A673 (cell line): ENCODE measurements at regions not wholly inside any gene's neighbourhood (a gene's known extent, or its start where the extent isn't known, plus 50 kb on each side); places are given as distances from the start of the nearest gene placed in this dataset.

Experiments
- BruUV-seq: library from RNA; stranded (reverse); fragments of 400-500 nt; replicated peaks from 2 replicates; lab custom pipeline; 2021; lab: Mats Ljungman, UMichigan
- CTCF ChIA-PET: fragments of 300-600 bp; sonication (Branson Sonifier 250); formaldehyde crosslinking; loops from one replicate; lab custom pipeline; 2022; ENCODE audit warnings: antibody characterized with exemption; lab: Charles Lee
- POLR2A ChIA-PET: fragments of 300-600 bp; sonication (Branson Sonifier 250); formaldehyde crosslinking; loops from one replicate; lab custom pipeline; 2022; ENCODE audit warnings: antibody characterized with exemption; ENCODE audit not compliant: low non-redundant PET; lab: Charles Lee
- DNase-seq: peaks from one replicate; pipeline ENCODE4 v3.0.0-alpha.2; 2015; ENCODE audit warnings: low spot score
- H3K27ac ChIP-seq: fragments of 200-600 bp; sonication (generic); 2 replicates; pipeline ENCODE4 v1.5.1; 2016; ENCODE audit warnings: mixed run types, low read depth, mild to moderate bottlenecking, mixed read lengths, antibody characterized with exemption, low read length; ENCODE audit not compliant: poor library complexity, severe bottlenecking
- H3K27me3 ChIP-seq: fragments of 200-600 bp; sonication (generic); replicated peaks from 2 replicates; pipeline ENCODE4 v1.6.1; 2017; ENCODE audit warnings: mixed run types, low read depth, mild to moderate bottlenecking, mixed read lengths, antibody characterized with exemption, low read length; ENCODE audit not compliant: insufficient read depth, poor library complexity
- H3K36me3 ChIP-seq: fragments of 200-600 bp; sonication (generic); 2 replicates; pipeline ENCODE4 v1.6.1; 2016; ENCODE audit warnings: mixed run types, mild to moderate bottlenecking, mixed read lengths, antibody characterized with exemption, low read length; ENCODE audit not compliant: insufficient read depth, poor library complexity, severe bottlenecking
- H3K4me1 ChIP-seq: fragments of 200-600 bp; sonication (generic); 2 replicates; pipeline ENCODE4 v1.6.1; 2017; ENCODE audit warnings: mixed run types, mild to moderate bottlenecking, mixed read lengths, antibody characterized with exemption, low read length; ENCODE audit not compliant: insufficient read depth, poor library complexity, severe bottlenecking
- H3K4me3 ChIP-seq: fragments of 200-600 bp; sonication (generic); 2 replicates; pipeline ENCODE4 v1.5.1; 2016; ENCODE audit warnings: low read depth, mixed run types, mild to moderate bottlenecking, mixed read lengths, low read length; ENCODE audit not compliant: poor library complexity, severe bottlenecking
- H3K9me3 ChIP-seq: fragments of 200-600 bp; sonication (generic); 2 replicates; pipeline ENCODE4 v1.6.1; 2016; ENCODE audit warnings: mixed run types, low read depth, mild to moderate bottlenecking, mixed read lengths, antibody characterized with exemption, low read length; ENCODE audit not compliant: poor library complexity, severe bottlenecking
- EZH2 ChIP-seq: fragments of 200-600 bp; sonication (generic); IDR thresholded peaks from 2 replicates; pipeline ENCODE4 v1.6.1; 2017; ENCODE audit warnings: borderline replicate concordance, low read depth, mild to moderate bottlenecking, mixed read lengths, antibody characterized with exemption, low read length; ENCODE audit not compliant: poor library complexity, severe bottlenecking
- intact Hi-C: fragments of 100-400 bp; cut with micrococcal nuclease; formaldehyde crosslinking; loops from one replicate; pipeline ENCODE4 v1.10.0; 2022; ENCODE audit not compliant: unreplicated experiment
- TF ChIP-seq, protein P1 (sequence below): fragments of 300-800, 200-600 bp; sonication (generic); conservative IDR thresholded peaks from 2 replicates; pipeline ENCODE4 v1.5.1; 2017; ENCODE audit warnings: low read depth, mild to moderate bottlenecking, antibody characterized with exemption, low read length, moderate library complexity, mixed read lengths

DNA sequence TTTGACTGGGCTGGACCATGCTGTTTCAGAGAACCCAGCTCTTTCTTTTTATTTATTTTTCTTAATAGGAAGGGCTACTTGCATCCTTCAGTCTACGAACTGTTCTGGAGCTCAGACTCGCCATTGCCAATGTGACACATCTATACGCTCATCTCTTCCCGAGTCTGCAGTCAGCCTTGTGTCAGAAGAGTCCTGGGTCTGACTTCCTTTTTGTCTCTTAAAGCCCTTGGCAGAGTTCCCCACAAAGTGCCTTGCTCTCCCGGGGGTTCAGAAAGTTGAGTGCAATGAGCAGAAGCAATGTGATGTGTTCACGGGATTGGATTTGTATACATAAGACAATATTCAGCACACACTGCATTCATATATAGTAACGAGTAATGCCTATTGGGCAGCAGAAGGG, 140.4 kb downstream of the ATPSCKMT start:
- CTCF ChIA-PET = no interaction called here

DNA sequence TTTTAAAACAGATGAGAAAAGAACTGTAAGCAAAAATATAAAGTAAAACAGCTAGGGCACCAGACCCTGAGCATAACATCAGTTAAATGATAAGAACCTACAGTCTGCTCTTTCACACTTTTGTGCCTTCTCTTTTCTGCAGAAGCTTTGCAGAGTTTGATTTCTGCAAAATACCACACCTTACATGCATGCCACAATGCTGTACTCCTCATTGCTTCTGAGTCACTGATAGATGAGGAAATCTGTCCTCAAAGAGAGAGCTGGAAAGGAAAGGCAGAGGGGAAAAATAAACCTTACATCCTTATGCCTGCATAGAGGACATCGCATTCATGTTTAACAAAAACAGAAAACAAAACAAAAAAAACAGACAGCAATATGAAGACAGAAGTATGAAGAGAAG, 142.9 kb downstream of the ATPSCKMT start:
- no peak for DNase-seq

More for the DNA sequence above, 140.4 kb downstream of the ATPSCKMT start:
- BruUV-seq = no TSS peak
- no peaks in the 10 kb centered on the region for H3K27me3 ChIP-seq
- H3K9me3 ChIP-seq = no peaks in the 10 kb centered on the region
- H3K4me3 ChIP-seq = no peak overlapping the region
- intact Hi-C loops = no loop called here
- H3K4me1 ChIP-seq = no peaks in the 10 kb centered on the region
- POLR2A ChIA-PET = no interaction called here
- DNase-seq = no peak
- TF ChIP-seq, protein P1, sequence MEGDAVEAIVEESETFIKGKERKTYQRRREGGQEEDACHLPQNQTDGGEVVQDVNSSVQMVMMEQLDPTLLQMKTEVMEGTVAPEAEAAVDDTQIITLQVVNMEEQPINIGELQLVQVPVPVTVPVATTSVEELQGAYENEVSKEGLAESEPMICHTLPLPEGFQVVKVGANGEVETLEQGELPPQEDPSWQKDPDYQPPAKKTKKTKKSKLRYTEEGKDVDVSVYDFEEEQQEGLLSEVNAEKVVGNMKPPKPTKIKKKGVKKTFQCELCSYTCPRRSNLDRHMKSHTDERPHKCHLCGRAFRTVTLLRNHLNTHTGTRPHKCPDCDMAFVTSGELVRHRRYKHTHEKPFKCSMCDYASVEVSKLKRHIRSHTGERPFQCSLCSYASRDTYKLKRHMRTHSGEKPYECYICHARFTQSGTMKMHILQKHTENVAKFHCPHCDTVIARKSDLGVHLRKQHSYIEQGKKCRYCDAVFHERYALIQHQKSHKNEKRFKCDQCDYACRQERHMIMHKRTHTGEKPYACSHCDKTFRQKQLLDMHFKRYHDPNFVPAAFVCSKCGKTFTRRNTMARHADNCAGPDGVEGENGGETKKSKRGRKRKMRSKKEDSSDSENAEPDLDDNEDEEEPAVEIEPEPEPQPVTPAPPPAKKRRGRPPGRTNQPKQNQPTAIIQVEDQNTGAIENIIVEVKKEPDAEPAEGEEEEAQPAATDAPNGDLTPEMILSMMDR = no peak
- TF ChIP-seq EZH2 = no peak
- no peak overlapping the region for H3K27ac ChIP-seq
- H3K36me3 ChIP-seq = no peaks in the 10 kb centered on the region

DNA sequence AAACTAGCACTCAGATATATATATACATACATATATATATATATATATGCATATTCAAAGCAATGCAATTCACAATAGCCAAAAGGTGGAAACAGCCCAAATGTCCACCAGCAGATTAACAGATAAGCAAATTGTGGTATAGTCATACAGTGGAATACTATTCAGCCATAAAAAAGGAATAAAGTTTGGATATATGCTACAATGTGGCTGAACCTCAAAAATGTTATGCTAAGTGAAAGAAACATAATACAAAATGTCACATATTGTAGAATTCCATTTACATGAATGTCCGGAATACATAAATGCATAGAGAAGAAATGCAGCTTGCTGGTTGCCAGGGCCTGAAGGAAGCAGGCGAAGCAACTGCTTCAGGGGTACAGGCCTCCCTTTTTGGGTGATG, 143.4 kb downstream of the ATPSCKMT start:
- ChIA-PET POLR2A (no interaction called here), CTCF (no interaction called here)
- no peaks in the 10 kb centered on the region for H3K27me3 ChIP-seq
- H3K9me3 ChIP-seq = no peaks in the 10 kb centered on the region
- no peak overlapping the region for H3K4me3 ChIP-seq
- TF ChIP-seq, protein P1 = no peak
- no peak for TF ChIP-seq EZH2
- H3K27ac ChIP-seq = no peak overlapping the region
- BruUV-seq = no TSS peak
- intact Hi-C loops = no loop called here
- no peak for DNase-seq
- no peaks in the 10 kb centered on the region for H3K36me3 ChIP-seq
- H3K4me1 ChIP-seq = no peaks in the 10 kb centered on the region

More for the DNA sequence above, 142.9 kb downstream of the ATPSCKMT start:
- Histone ChIP-seq H3K27ac (no peak overlapping the region), H3K9me3 (no peaks in the 10 kb centered on the region), H3K4me1 (no peaks in the 10 kb centered on the region), H3K36me3 (no peaks in the 10 kb centered on the region), H3K27me3 (no peaks in the 10 kb centered on the region), H3K4me3 (no peak overlapping the region)
- ChIA-PET CTCF (no interaction called here), POLR2A (no interaction called here)
- no TSS peak for BruUV-seq
- no peak for TF ChIP-seq EZH2
- TF ChIP-seq, protein P1 = no peak
- intact Hi-C loops = no loop called here
